ENCODE measurements at regions not wholly inside any gene's neighbourhood (a gene's known extent, or its start where the extent isn't known, plus 50 kb on each side); places are given as distances from the start of the nearest gene placed in this dataset.

DNA sequence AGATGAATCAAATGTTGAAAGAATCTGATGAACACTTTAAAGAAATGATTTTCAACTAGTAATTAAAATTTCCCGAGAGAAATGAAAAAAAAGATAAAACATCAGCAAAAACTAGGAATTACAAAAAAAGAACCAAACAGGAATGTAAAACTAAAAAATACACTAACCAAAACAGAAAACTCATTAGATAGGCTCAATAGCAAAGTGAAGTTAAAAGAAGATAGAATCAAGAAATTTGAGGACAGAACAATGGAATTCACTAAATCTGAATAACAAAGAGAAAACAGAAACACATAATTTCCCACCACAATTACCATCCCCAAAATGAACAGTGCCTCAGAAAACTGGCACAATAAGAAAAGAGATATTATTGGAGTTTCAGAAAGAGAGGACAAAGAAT lies 290.1 kb upstream of the CNTN4 start:
- H3K27me3 ChIP-seq, result no peaks in the 10 kb centered on the region
- no peak overlapping the region for H3K4me3 ChIP-seq
- no peak overlapping the region for H3K27ac ChIP-seq
- no peak for ATAC-seq
- TF ChIP-seq, protein P1, sequence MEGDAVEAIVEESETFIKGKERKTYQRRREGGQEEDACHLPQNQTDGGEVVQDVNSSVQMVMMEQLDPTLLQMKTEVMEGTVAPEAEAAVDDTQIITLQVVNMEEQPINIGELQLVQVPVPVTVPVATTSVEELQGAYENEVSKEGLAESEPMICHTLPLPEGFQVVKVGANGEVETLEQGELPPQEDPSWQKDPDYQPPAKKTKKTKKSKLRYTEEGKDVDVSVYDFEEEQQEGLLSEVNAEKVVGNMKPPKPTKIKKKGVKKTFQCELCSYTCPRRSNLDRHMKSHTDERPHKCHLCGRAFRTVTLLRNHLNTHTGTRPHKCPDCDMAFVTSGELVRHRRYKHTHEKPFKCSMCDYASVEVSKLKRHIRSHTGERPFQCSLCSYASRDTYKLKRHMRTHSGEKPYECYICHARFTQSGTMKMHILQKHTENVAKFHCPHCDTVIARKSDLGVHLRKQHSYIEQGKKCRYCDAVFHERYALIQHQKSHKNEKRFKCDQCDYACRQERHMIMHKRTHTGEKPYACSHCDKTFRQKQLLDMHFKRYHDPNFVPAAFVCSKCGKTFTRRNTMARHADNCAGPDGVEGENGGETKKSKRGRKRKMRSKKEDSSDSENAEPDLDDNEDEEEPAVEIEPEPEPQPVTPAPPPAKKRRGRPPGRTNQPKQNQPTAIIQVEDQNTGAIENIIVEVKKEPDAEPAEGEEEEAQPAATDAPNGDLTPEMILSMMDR (IDR thresholded peaks at IDR 0.05), result no peak
- no peak for DNase-seq
- peaks cover 0 to 62% (median 21%) of the 10 kb centered on the region in 11 donors for H3K9me3 ChIP-seq
- intact Hi-C loops (cut with DNase I), result no loop called here
- no peaks in the 10 kb centered on the region for H3K4me1 ChIP-seq
- 86 to 90% methylated on average over 1 of the region's 1 CpG for WGBS, 2 donors
- no peaks in the 10 kb centered on the region for H3K36me3 ChIP-seq

DNA sequence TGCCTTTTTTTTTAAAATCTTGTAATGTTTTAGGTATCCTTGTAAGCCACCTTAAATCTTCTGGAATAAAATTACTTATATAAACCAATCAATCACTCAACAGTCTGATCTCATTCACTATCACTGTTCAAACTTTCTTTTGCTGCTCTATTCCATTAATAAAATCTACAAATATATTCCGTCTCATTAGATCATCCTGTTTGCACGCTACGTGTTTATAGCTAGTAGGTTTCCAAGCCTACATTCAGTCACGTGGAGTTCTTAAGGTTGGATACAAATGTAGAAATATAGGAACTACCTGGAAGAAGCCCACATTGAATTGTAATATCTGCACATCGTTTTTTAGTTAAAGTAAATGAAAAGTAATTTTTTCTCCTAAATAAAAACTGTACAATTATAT lies 274.8 kb upstream of the CNTN4 start:
- Histone ChIP-seq H3K27ac (no peak overlapping the region), H3K27me3 (no peaks in the 10 kb centered on the region), H3K4me3 (no peak overlapping the region), H3K36me3 (no peaks in the 10 kb centered on the region), H3K9me3 (peaks cover 0 to 3% (median 0%) of the 10 kb centered on the region in 11 donors), H3K4me1 (no peaks in the 10 kb centered on the region)
- TF ChIP-seq, protein P1 (IDR thresholded peaks at IDR 0.05), result no peak
- ATAC-seq (no peak), DNase-seq (no peak)
- 72 to 76% methylated on average over 5 of the region's 5 CpGs for WGBS, 2 donors
- intact Hi-C loops (cut with DNase I), result no loop called here

DNA sequence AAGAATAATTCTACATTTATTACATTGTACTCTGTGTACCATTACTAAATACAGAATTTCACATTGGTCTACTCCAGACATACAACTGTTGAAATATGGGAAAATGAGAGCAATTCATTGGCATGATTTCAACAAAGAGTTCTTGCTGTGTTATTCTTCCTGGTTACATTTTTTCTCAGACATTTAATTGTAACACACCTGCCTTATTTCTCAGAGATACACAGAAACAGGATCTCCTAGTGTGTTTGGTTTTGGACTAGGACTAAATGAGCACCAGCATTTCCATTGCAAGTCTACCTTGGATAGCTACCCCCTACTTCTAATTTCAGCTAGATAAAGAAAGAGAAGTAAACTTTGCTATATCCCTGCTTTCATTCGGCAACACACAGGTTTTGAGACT lies 274.3 kb upstream of the CNTN4 start:
- Histone ChIP-seq H3K4me3 (no peak overlapping the region), H3K27ac (no peak overlapping the region), H3K27me3 (no peaks in the 10 kb centered on the region), H3K4me1 (no peaks in the 10 kb centered on the region), H3K36me3 (no peaks in the 10 kb centered on the region), H3K9me3 (peaks cover 0 to 6% (median 0%) of the 10 kb centered on the region in 11 donors)
- DNase-seq (no peak), ATAC-seq (no peak)
- TF ChIP-seq, protein P1 (IDR thresholded peaks at IDR 0.05), result no peak
- WGBS, 2 donors, result 87 to 89% methylated on average over 1 of the region's 1 CpG
- intact Hi-C loops (cut with DNase I), result no loop called here

DNA sequence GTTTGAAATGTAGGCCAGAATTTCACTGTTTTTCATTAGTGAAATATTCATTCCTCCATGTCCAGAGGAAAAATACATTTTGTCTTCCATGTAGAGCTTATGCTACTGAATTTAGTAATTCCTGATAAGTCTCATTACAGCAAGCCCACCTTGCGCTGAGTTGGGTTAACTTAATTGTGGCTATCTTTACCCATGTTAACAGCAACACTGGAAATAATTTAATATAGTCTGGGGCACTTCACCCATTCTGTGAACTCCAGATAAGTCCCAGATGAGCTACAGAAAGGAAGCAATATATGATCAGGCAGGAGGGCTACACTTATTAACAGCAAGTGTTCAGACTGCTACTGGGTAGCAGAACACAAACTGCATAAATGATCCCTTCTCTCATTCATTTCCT lies 270.1 kb upstream of the CNTN4 start:
- Histone ChIP-seq H3K9me3 (peaks cover 0 to 6% (median 0%) of the 10 kb centered on the region in 11 donors), H3K4me1 (no peaks in the 10 kb centered on the region), H3K36me3 (no peaks in the 10 kb centered on the region), H3K27ac (no peak overlapping the region), H3K27me3 (no peaks in the 10 kb centered on the region), H3K4me3 (no peak overlapping the region)
- intact Hi-C loops (cut with DNase I), result no loop called here
- 89 to 97% methylated on average over 1 of the region's 1 CpG for WGBS, 2 donors
- ATAC-seq, result no peak
- no peak for DNase-seq
- TF ChIP-seq, protein P1 (IDR thresholded peaks at IDR 0.05), result no peak
